ENCODE measurements at regions not wholly inside any gene's neighbourhood (a gene's known extent, or its start where the extent isn't known, plus 50 kb on each side); places are given as distances from the start of the nearest gene placed in this dataset.

- no peak for TF ChIP-seq ZEB2 (tag by site-specific recombination; IDR thresholded peaks at IDR 0.05)
- TF ChIP-seq ZNF214 (tag by site-specific recombination; IDR thresholded peaks at IDR 0.05; ENCODE audit: borderline replicate concordance): no peak
- TF ChIP-seq ZNF114 (tag by site-specific recombination; IDR thresholded peaks at IDR 0.05): no peak
- CTCF ChIA-PET: interaction anchor here (0.7 kb wide), 3 partner anchors 9 to 544 kb away, joined by 3 read pairs; no protein-coding TSS in a partner anchor
- Histone ChIP-seq H3K4me1 (ENCODE audit: control insufficient read depth, insufficient read depth, low read length) (no peaks in the 10 kb centered on the region; the same call in 1 of the 2 replicates), H3K36me3 (ENCODE audit: control insufficient read depth in 2 of 2, insufficient read depth in 1 of 2, low read length in 2 of 2) (no peaks in the 10 kb centered on the region), H3K9me3 (ENCODE audit: control insufficient read depth, insufficient read depth, low read depth, low read length) (no peaks in the 10 kb centered on the region), H3K4me3 (ENCODE audit: low read depth, low read length) (no peak overlapping the region), H3K27ac (ENCODE audit: extremely low read depth, low read depth, low read length) (no peak overlapping the region)
- POLR2A ChIA-PET: no interaction called here
These were observed 94.6 kb upstream of the FUNDC1 start for GRCh38 chrX:44637282-44637681.

DNA sequence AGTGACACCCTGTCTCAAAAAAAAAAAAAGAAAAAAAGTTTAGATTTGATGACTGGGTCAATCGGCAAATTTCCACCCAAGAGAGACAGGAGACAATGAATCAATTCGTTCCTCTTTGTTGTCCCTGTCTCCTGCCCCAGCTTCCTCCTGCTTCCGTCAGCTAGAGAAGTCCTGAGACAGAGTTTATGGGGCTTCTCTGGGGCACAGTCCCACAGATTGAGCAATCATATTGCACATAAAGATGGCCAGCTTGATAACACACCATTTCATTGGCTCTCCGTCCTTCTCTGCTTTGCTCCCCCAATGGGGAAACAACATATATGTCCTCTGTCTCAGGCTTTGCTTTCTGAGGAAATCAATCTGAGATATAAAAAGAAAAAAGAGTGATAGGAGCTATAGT, 78.4 kb upstream of the FUNDC1 start:
- Histone ChIP-seq H3K9me3 (ENCODE audit: control insufficient read depth, insufficient read depth, low read depth, low read length) (no peaks in the 10 kb centered on the region), H3K27ac (ENCODE audit: extremely low read depth, low read depth, low read length) (no peak overlapping the region), H3K36me3 (ENCODE audit: control insufficient read depth in 2 of 2, insufficient read depth in 1 of 2, low read length in 2 of 2) (no peaks in the 10 kb centered on the region), H3K4me1 (ENCODE audit: control insufficient read depth, insufficient read depth, low read length) (peaks cover 3% of the 10 kb centered on the region; the same call in 1 of the 2 replicates), H3K4me3 (ENCODE audit: low read depth, low read length) (no peak overlapping the region)
- no peak for TF ChIP-seq ZNF610 (tag by site-specific recombination; IDR thresholded peaks at IDR 0.05; ENCODE audit: borderline replicate concordance)
- TF ChIP-seq, protein P1, sequence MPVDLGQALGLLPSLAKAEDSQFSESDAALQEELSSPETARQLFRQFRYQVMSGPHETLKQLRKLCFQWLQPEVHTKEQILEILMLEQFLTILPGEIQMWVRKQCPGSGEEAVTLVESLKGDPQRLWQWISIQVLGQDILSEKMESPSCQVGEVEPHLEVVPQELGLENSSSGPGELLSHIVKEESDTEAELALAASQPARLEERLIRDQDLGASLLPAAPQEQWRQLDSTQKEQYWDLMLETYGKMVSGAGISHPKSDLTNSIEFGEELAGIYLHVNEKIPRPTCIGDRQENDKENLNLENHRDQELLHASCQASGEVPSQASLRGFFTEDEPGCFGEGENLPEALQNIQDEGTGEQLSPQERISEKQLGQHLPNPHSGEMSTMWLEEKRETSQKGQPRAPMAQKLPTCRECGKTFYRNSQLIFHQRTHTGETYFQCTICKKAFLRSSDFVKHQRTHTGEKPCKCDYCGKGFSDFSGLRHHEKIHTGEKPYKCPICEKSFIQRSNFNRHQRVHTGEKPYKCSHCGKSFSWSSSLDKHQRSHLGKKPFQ (tag by site-specific recombination; IDR thresholded peaks at IDR 0.05): no peak
- TF ChIP-seq ZNF777 (tag by site-specific recombination; IDR thresholded peaks at IDR 0.05; ENCODE audit: borderline replicate concordance): no peak
- no peak for TF ChIP-seq ZNF677 (tag by site-specific recombination; IDR thresholded peaks at IDR 0.05)
- no peak for TF ChIP-seq ELK4 (IDR thresholded peaks at IDR 0.05; ENCODE audit: borderline replicate concordance, low read depth, low read length)
- TF ChIP-seq RBAK (tag by site-specific recombination; IDR thresholded peaks at IDR 0.05): no peak
- POLR2A ChIA-PET: no interaction called here
- CTCF ChIA-PET: interaction anchor here (0.6 kb wide), 1 partner anchor 483 kb away, joined by 3 read pairs; no protein-coding TSS in a partner anchor

GRCh38 chrX:44619039-44619438, 76.4 kb upstream of the FUNDC1 start:
- Histone ChIP-seq H3K36me3 (ENCODE audit: control insufficient read depth in 2 of 2, insufficient read depth in 1 of 2, low read length in 2 of 2) (no peaks in the 10 kb centered on the region), H3K9me3 (ENCODE audit: control insufficient read depth, insufficient read depth, low read depth, low read length) (no peaks in the 10 kb centered on the region), H3K4me1 (ENCODE audit: control insufficient read depth, insufficient read depth, low read length) (peaks cover 3% of the 10 kb centered on the region; the same call in 1 of the 2 replicates), H3K27ac (ENCODE audit: extremely low read depth, low read depth, low read length) (no peak overlapping the region), H3K4me3 (ENCODE audit: low read depth, low read length) (no peak overlapping the region)
- TF ChIP-seq ZBTB20 (tag by site-specific recombination; IDR thresholded peaks at IDR 0.05) (peak; percentile 67), ATF2 (tag by site-specific recombination; IDR thresholded peaks at IDR 0.05; ENCODE audit: low read depth) (peak; percentile 82), ZEB2 (tag by site-specific recombination; IDR thresholded peaks at IDR 0.05) (no peak), ZNF76 (tag by site-specific recombination; IDR thresholded peaks at IDR 0.05; ENCODE audit: borderline replicate concordance, low read depth) (no peak), ZBTB8A (tag by site-specific recombination; IDR thresholded peaks at IDR 0.05) (no peak), ZNF398 (tag by site-specific recombination; IDR thresholded peaks at IDR 0.05) (peak; percentile 72), ZNF529 (tag by site-specific recombination; IDR thresholded peaks at IDR 0.05; ENCODE audit: insufficient replicate concordance) (no peak)
- TF ChIP-seq, protein P1 (tag by site-specific recombination; IDR thresholded peaks at IDR 0.05): no peak
- POLR2A ChIA-PET: no interaction called here
- CTCF ChIA-PET: no interaction called here
